Left lung (tissue), 4 donors: ENCODE measurements at regions not wholly inside any gene's neighbourhood (a gene's known extent, or its start where the extent isn't known, plus 50 kb on each side); places are given as distances from the start of the nearest gene placed in this dataset.

Source experiments
- ATAC-seq: fragments of 200-7000 bp; cut with Tn5 transposase; one replicate; pipeline ENCODE4 v1.9.1; 2020; ENCODE audit warnings: moderate library complexity
- DNase-seq, 4 donors: peaks; one replicate each; pipeline ENCODE4 v3.0.0-alpha.2; 2013 to 2020
- H3K27ac ChIP-seq, 2 donors: fragments of 200-600 bp; sonication (generic) in 1 of 2; one replicate each; pipeline versions ENCODE4 v1.5.0 to v1.8.0; 2020 to 2021
- H3K27me3 ChIP-seq, 2 donors: fragments of 200-600 bp; sonication (generic) in 1 of 2; one replicate each; pipeline versions ENCODE4 v1.5.0 to v1.8.0; 2020 to 2021
- H3K36me3 ChIP-seq, 2 donors: fragments of 200-600 bp; sonication (generic) in 1 of 2; one replicate each; pipeline versions ENCODE4 v1.5.0 to v1.8.0; 2020 to 2021
- H3K4me1 ChIP-seq, 2 donors: fragments of 200-600 bp; one replicate each; pipeline ENCODE4 v1.8.0; 2021
- H3K4me3 ChIP-seq, 2 donors: fragments of 200-600 bp; sonication (generic) in 1 of 2; one replicate each; pipeline versions ENCODE4 v1.5.0 to v1.8.0; 2020 to 2021; ENCODE audit warnings: mild to moderate bottlenecking in 1 of 2
- H3K9me3 ChIP-seq, 2 donors: fragments of 200-600 bp; sonication (generic) in 1 of 2; one replicate each; pipeline versions ENCODE4 v1.5.0 to v1.8.0; 2020 to 2021
- CTCF ChIP-seq, 2 donors: fragments of 200-600 bp; sonication (generic) in 1 of 2; IDR thresholded peaks; one replicate each; pipeline versions ENCODE4 v1.5.0 to v1.8.0; 2021; ENCODE audit warnings: antibody characterized with exemption in 2 of 2
- intact Hi-C, 2 donors: fragments of 100-400 bp; cut with DNase I; formaldehyde crosslinking; loops; one replicate each; pipeline versions ENCODE4 v1.11.2 to v1.14.2; 2022
- donor health status: DM: no; HTN: yes; CAD: no.
- donor health status: DM: no; HTN: no; CAD: no.

- peak overlapping the region in 1 of 2 donors; percentile 36 for H3K4me3 ChIP-seq
- H3K27ac ChIP-seq = peak overlapping the region; percentile 68 to 84
- H3K36me3 ChIP-seq = peaks cover 0 to 11% of the 10 kb centered on the region in 2 donors
- ATAC-seq = peak; percentile 50
- TF ChIP-seq CTCF (IDR thresholded peaks at IDR 0.05) = no peak
- DNase-seq = no peak
- H3K9me3 ChIP-seq = no peaks in the 10 kb centered on the region
- peaks cover 31 to 67% of the 10 kb centered on the region in 2 donors for H3K4me1 ChIP-seq
- no peaks in the 10 kb centered on the region for H3K27me3 ChIP-seq
- intact Hi-C loops = no loop called here
Observed at GRCh38 chr20:19890445-19891051, 126.6 kb upstream of the NAA20 start.

- no peak for TF ChIP-seq CTCF (IDR thresholded peaks at IDR 0.05)
- H3K4me1 ChIP-seq = peaks cover 16 to 39% of the 10 kb centered on the region in 2 donors
- no peak overlapping the region for H3K4me3 ChIP-seq
- ATAC-seq (no peak), DNase-seq (no peak)
- intact Hi-C loops = no loop called here
- H3K27ac ChIP-seq = no peak overlapping the region
- peaks cover 0 to 29% of the 10 kb centered on the region in 2 donors for H3K36me3 ChIP-seq
- no peaks in the 10 kb centered on the region for H3K27me3 ChIP-seq
- no peaks in the 10 kb centered on the region for H3K9me3 ChIP-seq
Observed at GRCh38 chr20:19893356-19893755, 123.8 kb upstream of the NAA20 start.

- Histone ChIP-seq H3K36me3 (peaks cover 0 to 29% of the 10 kb centered on the region in 2 donors), H3K27me3 (no peaks in the 10 kb centered on the region), H3K9me3 (peaks cover 0 to 6% of the 10 kb centered on the region in 2 donors), H3K27ac (no peak overlapping the region), H3K4me1 (peaks cover 6 to 16% of the 10 kb centered on the region in 2 donors), H3K4me3 (no peak overlapping the region)
- ATAC-seq (no peak), DNase-seq (no peak)
- intact Hi-C loops = no loop called here
- TF ChIP-seq CTCF (IDR thresholded peaks at IDR 0.05) = no peak
Observed at GRCh38 chr20:19895761-19896160, 121.4 kb upstream of the NAA20 start.

GRCh38 chr20:19897891-19898290 is 119.3 kb upstream of the NAA20 start:
- intact Hi-C loops = no loop called here
- no peak for DNase-seq
- no peak overlapping the region for H3K4me3 ChIP-seq
- H3K27ac ChIP-seq = no peak overlapping the region
- peaks cover 0 to 18% of the 10 kb centered on the region in 2 donors for H3K4me1 ChIP-seq
- H3K36me3 ChIP-seq = peaks cover 0 to 29% of the 10 kb centered on the region in 2 donors
- H3K27me3 ChIP-seq = no peaks in the 10 kb centered on the region
- H3K9me3 ChIP-seq = peaks cover 0 to 6% of the 10 kb centered on the region in 2 donors
- TF ChIP-seq CTCF (IDR thresholded peaks at IDR 0.05) = no peak
- ATAC-seq = no peak

GRCh38 chr20:19901226-19901625 is 115.9 kb upstream of the NAA20 start:
- TF ChIP-seq CTCF (IDR thresholded peaks at IDR 0.05) = no peak
- H3K9me3 ChIP-seq = peaks cover 0 to 6% of the 10 kb centered on the region in 2 donors
- peaks cover 0 to 33% of the 10 kb centered on the region in 2 donors for H3K4me1 ChIP-seq
- H3K4me3 ChIP-seq = no peak overlapping the region
- ATAC-seq (peak; percentile 39), DNase-seq (no peak)
- H3K36me3 ChIP-seq = peaks cover 0 to 12% of the 10 kb centered on the region in 2 donors
- no peaks in the 10 kb centered on the region for H3K27me3 ChIP-seq
- intact Hi-C loops = loop anchor here in 1 of 2 donors (10.0 kb wide), 1 partner anchor 94 kb away; no protein-coding TSS in a partner anchor
- no peak overlapping the region for H3K27ac ChIP-seq
